ENCODE measurements at regions not wholly inside any gene's neighbourhood (a gene's known extent, or its start where the extent isn't known, plus 50 kb on each side); places are given as distances from the start of the nearest gene placed in this dataset.

DNA sequence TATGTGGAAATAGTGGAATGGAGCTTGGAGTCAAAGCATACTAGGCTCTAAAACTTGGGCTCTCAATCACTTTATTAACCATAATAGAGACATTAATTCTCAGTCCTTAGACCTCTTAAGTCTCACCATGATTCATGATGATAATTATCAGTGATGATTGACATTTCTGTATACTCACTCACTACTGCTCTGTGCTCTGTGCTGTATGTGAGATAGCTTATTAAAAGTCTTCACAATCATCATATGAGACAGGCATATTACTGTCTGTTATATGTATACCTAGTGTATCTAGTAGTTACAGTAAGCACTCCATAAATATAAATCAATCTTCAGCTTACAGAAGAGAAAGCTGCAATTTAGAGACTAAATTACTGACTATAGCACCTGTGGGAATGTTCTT lies 236.0 kb upstream of the JAG1 start:
- no peaks in the 10 kb centered on the region for H3K27me3 ChIP-seq
- H3K9me3 ChIP-seq (ENCODE audit: low read depth), result no peaks in the 10 kb centered on the region
- TF ChIP-seq, protein P1, sequence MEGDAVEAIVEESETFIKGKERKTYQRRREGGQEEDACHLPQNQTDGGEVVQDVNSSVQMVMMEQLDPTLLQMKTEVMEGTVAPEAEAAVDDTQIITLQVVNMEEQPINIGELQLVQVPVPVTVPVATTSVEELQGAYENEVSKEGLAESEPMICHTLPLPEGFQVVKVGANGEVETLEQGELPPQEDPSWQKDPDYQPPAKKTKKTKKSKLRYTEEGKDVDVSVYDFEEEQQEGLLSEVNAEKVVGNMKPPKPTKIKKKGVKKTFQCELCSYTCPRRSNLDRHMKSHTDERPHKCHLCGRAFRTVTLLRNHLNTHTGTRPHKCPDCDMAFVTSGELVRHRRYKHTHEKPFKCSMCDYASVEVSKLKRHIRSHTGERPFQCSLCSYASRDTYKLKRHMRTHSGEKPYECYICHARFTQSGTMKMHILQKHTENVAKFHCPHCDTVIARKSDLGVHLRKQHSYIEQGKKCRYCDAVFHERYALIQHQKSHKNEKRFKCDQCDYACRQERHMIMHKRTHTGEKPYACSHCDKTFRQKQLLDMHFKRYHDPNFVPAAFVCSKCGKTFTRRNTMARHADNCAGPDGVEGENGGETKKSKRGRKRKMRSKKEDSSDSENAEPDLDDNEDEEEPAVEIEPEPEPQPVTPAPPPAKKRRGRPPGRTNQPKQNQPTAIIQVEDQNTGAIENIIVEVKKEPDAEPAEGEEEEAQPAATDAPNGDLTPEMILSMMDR (IDR thresholded peaks at IDR 0.05; ENCODE audit: low read depth, low read length), result no peak
- no peak overlapping the region for H3K27ac ChIP-seq
- H3K4me1 ChIP-seq (ENCODE audit: low read depth), result no peaks in the 10 kb centered on the region
- no peak for DNase-seq (ENCODE audit: low read depth in 1 of 2, low spot score in 1 of 2)
- no peak overlapping the region for H3K4me3 ChIP-seq
- no peaks in the 10 kb centered on the region for H3K36me3 ChIP-seq

DNA sequence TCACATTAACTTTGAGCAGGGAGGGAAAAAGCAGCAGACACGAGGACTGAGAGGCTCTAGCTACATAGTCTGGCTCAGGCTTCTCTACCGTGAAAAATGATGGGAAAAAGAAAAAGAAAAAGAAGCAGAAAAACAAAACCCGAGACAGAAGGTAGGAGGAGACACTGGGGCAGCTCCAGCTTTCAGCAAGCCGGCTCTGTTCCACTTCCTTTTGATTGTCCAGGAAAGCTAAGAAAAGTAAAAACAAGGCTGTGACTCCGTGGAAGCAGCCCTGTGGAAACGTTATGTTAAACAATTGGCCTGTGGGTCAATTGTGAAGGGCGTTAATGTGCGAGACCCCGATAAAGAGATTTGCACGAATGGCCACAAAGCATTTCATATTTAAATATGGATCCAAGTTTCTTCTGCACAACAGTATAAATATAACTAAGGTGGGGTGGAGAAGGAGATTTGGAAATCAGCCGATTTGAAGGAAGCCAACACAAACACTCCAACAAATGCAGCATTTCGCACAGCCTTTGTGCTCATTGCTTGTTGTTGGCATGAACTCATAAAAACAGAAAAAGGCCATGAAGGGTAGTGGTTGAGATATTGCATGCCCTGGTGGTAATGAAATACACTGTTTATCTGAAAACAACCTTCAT lies 236.9 kb upstream of the JAG1 start:
- TF ChIP-seq, protein P1 (IDR thresholded peaks at IDR 0.05; ENCODE audit: low read depth, low read length), result peak; percentile 28
- no peak overlapping the region for H3K27ac ChIP-seq
- no peaks in the 10 kb centered on the region for H3K27me3 ChIP-seq
- no peaks in the 10 kb centered on the region for H3K4me1 ChIP-seq (ENCODE audit: low read depth)
- H3K36me3 ChIP-seq, result no peaks in the 10 kb centered on the region
- DNase-seq (ENCODE audit: low read depth in 1 of 2, low spot score in 1 of 2), result peak in 1 of 2 donors; percentile 64
- H3K9me3 ChIP-seq (ENCODE audit: low read depth), result no peaks in the 10 kb centered on the region
- no peak overlapping the region for H3K4me3 ChIP-seq

DNA sequence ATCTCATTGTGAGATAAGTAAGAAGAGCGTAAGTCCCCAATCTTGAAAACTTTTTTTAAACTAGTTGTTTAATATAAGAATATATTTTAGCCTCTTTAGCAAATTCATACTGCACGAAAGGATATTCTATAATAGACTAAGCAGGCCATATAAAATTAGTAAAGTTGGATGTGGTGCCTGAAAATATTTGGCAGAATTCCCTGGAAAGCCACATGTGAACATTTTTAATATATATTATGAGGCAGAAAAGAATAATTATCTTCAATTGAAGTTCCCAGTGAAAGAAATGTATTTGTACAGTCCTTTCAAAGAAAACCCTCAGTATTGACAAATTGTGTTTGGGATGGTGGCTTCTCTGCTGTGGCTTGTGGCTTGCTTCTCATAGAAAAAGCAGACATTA lies 237.5 kb upstream of the JAG1 start:
- Histone ChIP-seq H3K4me1 (ENCODE audit: low read depth) (no peaks in the 10 kb centered on the region), H3K27me3 (no peaks in the 10 kb centered on the region), H3K27ac (no peak overlapping the region), H3K36me3 (no peaks in the 10 kb centered on the region), H3K4me3 (no peak overlapping the region), H3K9me3 (ENCODE audit: low read depth) (no peaks in the 10 kb centered on the region)
- TF ChIP-seq, protein P1 (IDR thresholded peaks at IDR 0.05; ENCODE audit: low read depth, low read length), result no peak
- DNase-seq (ENCODE audit: low read depth in 1 of 2, low spot score in 1 of 2), result no peak

DNA sequence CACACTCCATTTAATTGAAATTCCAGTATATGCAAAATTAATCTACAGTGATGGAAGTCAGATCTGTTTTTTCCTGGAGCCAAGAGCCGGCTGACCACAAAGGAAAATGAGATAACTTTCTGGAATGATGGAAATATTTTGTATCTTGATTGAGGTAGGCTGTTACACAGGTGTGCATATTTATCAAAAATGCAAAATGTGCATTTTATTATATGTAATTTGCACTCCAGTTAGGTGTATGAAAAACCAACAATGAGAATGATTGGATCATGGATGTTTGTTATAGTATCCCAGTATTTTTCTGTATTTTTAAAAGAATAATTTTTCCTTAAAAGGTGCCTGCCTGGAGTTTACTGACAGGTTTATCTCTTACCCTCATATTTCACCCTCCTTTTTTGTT lies 242.0 kb upstream of the JAG1 start:
- TF ChIP-seq, protein P1 (IDR thresholded peaks at IDR 0.05; ENCODE audit: low read depth, low read length), result no peak
- Histone ChIP-seq H3K27ac (no peak overlapping the region), H3K4me1 (ENCODE audit: low read depth) (no peaks in the 10 kb centered on the region), H3K4me3 (no peak overlapping the region), H3K27me3 (no peaks in the 10 kb centered on the region), H3K36me3 (no peaks in the 10 kb centered on the region), H3K9me3 (ENCODE audit: low read depth) (no peaks in the 10 kb centered on the region)
- no peak for DNase-seq (ENCODE audit: low read depth in 1 of 2, low spot score in 1 of 2)

DNA sequence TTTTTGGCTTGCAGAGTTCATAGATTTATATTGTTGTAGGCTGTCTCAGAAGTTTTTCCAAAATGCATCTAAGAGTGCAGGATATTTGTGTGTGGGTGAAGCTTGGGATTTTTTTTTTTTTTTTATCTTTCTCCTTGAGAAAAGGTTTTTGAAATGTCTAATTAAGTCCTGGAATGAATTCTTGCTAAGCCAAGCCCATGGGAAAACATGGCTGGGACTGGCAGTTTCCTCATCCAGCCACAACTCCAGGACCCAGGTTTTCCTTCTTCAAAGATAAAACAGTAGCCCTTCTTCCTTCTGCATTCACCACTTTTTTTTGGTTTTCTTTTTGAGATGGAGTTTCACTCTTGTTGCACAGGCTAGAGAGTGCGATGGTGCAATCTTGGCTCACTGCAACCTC lies 242.5 kb upstream of the JAG1 start:
- Histone ChIP-seq H3K36me3 (no peaks in the 10 kb centered on the region), H3K9me3 (ENCODE audit: low read depth) (no peaks in the 10 kb centered on the region), H3K4me1 (ENCODE audit: low read depth) (no peaks in the 10 kb centered on the region), H3K27me3 (no peaks in the 10 kb centered on the region), H3K27ac (no peak overlapping the region), H3K4me3 (no peak overlapping the region)
- TF ChIP-seq, protein P1 (IDR thresholded peaks at IDR 0.05; ENCODE audit: low read depth, low read length), result no peak
- DNase-seq (ENCODE audit: low read depth in 1 of 2, low spot score in 1 of 2), result peak in 1 of 2 donors; percentile 33
